ENCODE measurements at regions not wholly inside any gene's neighbourhood (a gene's known extent, or its start where the extent isn't known, plus 50 kb on each side); places are given as distances from the start of the nearest gene placed in this dataset.

DNA sequence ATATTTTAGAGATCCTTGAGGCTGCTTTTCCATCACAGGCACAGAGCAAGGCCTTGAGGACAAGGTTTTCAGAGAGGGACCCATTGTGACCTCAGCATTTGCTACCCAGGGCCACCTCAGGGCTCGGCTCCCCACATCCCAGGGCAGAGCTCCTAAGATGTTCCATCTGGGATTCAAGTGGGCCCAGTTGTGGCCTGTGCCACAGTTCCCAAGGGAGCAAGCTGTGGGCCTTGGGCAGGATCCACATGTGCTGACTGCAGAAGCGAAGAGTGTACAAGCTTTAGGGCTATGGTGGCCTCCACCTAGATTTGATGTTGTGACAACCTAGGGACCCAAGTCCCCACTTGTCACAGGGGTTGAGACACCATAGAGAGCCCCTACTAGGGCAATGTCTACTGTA lies 608.1 kb downstream of the HACE1 start:
- H3K4me3 ChIP-seq: no peak overlapping the region
- WGBS, 2 donors (ENCODE audit: low coverage in 1 of 2): 100% methylated on average over 2 of the region's 2 CpGs; no CpG with 5 or more reads in 1 of the 2 donors
- H3K27me3 ChIP-seq: no peaks in the 10 kb centered on the region
- intact Hi-C loops (cut with DNase I; ENCODE audit: low total_unique reads) (no loop called here), in situ Hi-C loops (cut with MboI; ENCODE audit: low pct_ligation_motif_present in 1 of 4, low pct_unique_long_range_greater_than_20kb in 1 of 4, low sequenced_read_pairs in 3 of 4) (no loop called here)
- no peak for DNase-seq
- H3K36me3 ChIP-seq: no peaks in the 10 kb centered on the region
- no peak overlapping the region for H3K27ac ChIP-seq
- no peaks in the 10 kb centered on the region for H3K9me3 ChIP-seq
- TF ChIP-seq, protein P1, sequence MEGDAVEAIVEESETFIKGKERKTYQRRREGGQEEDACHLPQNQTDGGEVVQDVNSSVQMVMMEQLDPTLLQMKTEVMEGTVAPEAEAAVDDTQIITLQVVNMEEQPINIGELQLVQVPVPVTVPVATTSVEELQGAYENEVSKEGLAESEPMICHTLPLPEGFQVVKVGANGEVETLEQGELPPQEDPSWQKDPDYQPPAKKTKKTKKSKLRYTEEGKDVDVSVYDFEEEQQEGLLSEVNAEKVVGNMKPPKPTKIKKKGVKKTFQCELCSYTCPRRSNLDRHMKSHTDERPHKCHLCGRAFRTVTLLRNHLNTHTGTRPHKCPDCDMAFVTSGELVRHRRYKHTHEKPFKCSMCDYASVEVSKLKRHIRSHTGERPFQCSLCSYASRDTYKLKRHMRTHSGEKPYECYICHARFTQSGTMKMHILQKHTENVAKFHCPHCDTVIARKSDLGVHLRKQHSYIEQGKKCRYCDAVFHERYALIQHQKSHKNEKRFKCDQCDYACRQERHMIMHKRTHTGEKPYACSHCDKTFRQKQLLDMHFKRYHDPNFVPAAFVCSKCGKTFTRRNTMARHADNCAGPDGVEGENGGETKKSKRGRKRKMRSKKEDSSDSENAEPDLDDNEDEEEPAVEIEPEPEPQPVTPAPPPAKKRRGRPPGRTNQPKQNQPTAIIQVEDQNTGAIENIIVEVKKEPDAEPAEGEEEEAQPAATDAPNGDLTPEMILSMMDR (IDR thresholded peaks at IDR 0.05): no peak
- TF ChIP-seq POLR2A (IDR thresholded peaks at IDR 0.05): no peak
- TF ChIP-seq POLR2AphosphoS5 (IDR thresholded peaks at IDR 0.05): no peak
- TF ChIP-seq EP300 (IDR thresholded peaks at IDR 0.05; ENCODE audit: low read depth): no peak
- H3K4me1 ChIP-seq: no peaks in the 10 kb centered on the region

DNA sequence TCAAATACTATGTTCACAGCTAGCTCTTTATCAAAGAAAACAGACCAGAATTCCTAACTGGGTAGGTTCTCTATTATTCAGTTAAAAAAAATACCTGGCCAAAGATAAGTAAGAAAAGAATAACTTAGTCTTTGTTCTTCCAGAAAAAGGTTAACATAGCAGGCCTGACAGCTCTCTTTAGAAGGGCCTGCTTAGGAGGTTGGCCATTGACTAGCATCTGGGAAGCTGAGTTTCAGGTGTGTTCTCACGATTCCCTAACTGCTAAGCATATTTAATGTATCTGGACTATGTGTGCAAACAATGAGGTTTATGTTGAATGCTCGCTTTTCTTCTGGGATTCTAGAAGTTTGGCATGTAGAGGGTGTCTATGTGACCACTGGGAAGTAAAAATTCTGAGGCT lies 618.9 kb downstream of the HACE1 start:
- 50 to 51% methylated on average over 2 of the region's 2 CpGs for WGBS, 2 donors (ENCODE audit: low coverage in 1 of 2)
- in situ Hi-C loops (cut with MboI; ENCODE audit: low pct_ligation_motif_present in 1 of 4, low pct_unique_long_range_greater_than_20kb in 1 of 4, low sequenced_read_pairs in 3 of 4): no loop called here
- no peak for DNase-seq

DNA sequence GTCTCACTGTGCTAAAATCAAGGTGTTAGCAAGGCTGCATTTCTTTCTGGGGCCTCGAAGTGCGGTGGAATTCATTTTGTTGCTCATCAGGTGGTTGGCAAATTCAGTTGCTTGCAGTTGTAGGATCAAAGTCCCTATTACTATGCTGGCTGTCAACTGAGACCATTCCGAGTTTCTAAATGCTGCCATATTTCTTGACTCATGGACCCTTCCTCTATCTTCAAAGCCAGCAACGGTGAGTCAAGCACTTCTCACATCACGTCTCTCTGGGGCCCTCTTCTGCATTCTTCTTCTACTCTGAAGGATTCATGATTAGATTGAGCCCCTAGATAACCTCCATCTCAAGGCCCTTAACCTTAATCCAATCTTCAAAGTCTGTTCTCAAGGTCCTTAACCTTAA lies 619.7 kb downstream of the HACE1 start:
- Histone ChIP-seq H3K4me1 (no peaks in the 10 kb centered on the region), H3K27ac (no peak overlapping the region), H3K36me3 (no peaks in the 10 kb centered on the region), H3K4me3 (no peak overlapping the region), H3K27me3 (no peaks in the 10 kb centered on the region), H3K9me3 (no peaks in the 10 kb centered on the region)
- in situ Hi-C loops (cut with MboI; ENCODE audit: low pct_ligation_motif_present in 1 of 4, low pct_unique_long_range_greater_than_20kb in 1 of 4, low sequenced_read_pairs in 3 of 4): no loop called here
- 70 to 72% methylated on average over 3 to 5 of the region's 5 CpGs for WGBS, 2 donors (ENCODE audit: low coverage in 1 of 2)
- no peak for TF ChIP-seq POLR2AphosphoS5 (IDR thresholded peaks at IDR 0.05)
- TF ChIP-seq, protein P1 (IDR thresholded peaks at IDR 0.05): no peak
- no peak for TF ChIP-seq EP300 (IDR thresholded peaks at IDR 0.05; ENCODE audit: low read depth)
- TF ChIP-seq POLR2A (IDR thresholded peaks at IDR 0.05): no peak
- no peak for DNase-seq
- intact Hi-C loops (cut with DNase I; ENCODE audit: low total_unique reads): no loop called here

More for the DNA sequence above, 618.9 kb downstream of the HACE1 start:
- Histone ChIP-seq H3K36me3 (no peaks in the 10 kb centered on the region), H3K4me1 (no peaks in the 10 kb centered on the region), H3K27ac (no peak overlapping the region), H3K4me3 (no peak overlapping the region), H3K27me3 (no peaks in the 10 kb centered on the region), H3K9me3 (no peaks in the 10 kb centered on the region)
- intact Hi-C loops (cut with DNase I; ENCODE audit: low total_unique reads): no loop called here
- TF ChIP-seq, protein P1 (IDR thresholded peaks at IDR 0.05): no peak
- TF ChIP-seq POLR2AphosphoS5 (IDR thresholded peaks at IDR 0.05): no peak
- no peak for TF ChIP-seq POLR2A (IDR thresholded peaks at IDR 0.05)
- TF ChIP-seq EP300 (IDR thresholded peaks at IDR 0.05; ENCODE audit: low read depth): no peak

DNA sequence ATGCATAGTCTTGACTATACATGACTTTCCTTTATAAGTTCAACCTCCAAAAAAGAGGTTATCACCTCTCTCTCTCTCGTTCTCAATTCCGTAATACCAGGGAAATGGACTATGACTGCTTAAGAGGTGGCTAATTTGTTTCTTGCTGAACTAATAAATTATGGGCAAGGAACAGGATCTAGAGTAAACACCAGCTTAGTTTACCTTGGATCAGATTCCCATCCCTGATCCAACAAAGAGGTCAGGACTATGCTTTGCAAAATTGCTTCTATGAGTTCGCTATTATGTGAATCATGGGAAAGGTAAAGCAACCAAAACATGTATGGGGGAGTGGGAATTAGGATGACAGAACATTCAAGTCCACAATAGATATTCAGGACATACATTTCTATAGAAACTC lies 630.7 kb downstream of the HACE1 start:
- no peaks in the 10 kb centered on the region for H3K4me1 ChIP-seq
- in situ Hi-C loops (cut with MboI; ENCODE audit: low pct_ligation_motif_present in 1 of 4, low pct_unique_long_range_greater_than_20kb in 1 of 4, low sequenced_read_pairs in 3 of 4) (no loop called here), intact Hi-C loops (cut with DNase I; ENCODE audit: low total_unique reads) (no loop called here)
- no peak for TF ChIP-seq POLR2AphosphoS5 (IDR thresholded peaks at IDR 0.05)
- H3K27me3 ChIP-seq: no peaks in the 10 kb centered on the region
- H3K36me3 ChIP-seq: no peaks in the 10 kb centered on the region
- WGBS, 2 donors (ENCODE audit: low coverage in 1 of 2): 25 to 72% methylated on average over 1 to 3 of the region's 3 CpGs
- DNase-seq: no peak
- H3K4me3 ChIP-seq: no peak overlapping the region
- no peak overlapping the region for H3K27ac ChIP-seq
- H3K9me3 ChIP-seq: no peaks in the 10 kb centered on the region

DNA sequence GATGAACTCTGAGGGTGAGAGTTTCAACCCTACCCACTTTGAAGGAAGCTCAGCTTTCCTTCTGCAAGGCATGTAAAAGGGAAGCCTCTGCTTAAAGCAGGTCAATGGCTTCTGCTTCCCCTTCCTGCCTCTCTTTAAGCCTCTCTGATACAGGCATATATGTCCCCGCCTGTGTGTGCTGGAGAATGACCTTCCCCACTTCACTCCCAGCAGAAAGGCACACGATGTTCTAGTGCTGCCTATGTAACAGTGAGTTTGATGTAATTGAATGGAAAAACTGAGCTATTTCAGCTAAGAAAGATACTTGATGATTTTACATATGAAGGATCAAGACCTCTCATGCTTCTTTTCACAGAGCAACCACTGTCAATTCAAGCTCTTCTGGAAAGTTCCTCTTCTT lies 632.2 kb downstream of the HACE1 start:
- Histone ChIP-seq H3K36me3 (no peaks in the 10 kb centered on the region), H3K4me3 (no peak overlapping the region), H3K27me3 (no peaks in the 10 kb centered on the region), H3K27ac (no peak overlapping the region), H3K4me1 (no peaks in the 10 kb centered on the region), H3K9me3 (no peaks in the 10 kb centered on the region)
- DNase-seq: no peak
- 48% methylated on average over 2 of the region's 2 CpGs; no CpG with 5 or more reads in 1 of the 2 donors for WGBS, 2 donors (ENCODE audit: low coverage in 1 of 2)
- in situ Hi-C loops (cut with MboI; ENCODE audit: low pct_ligation_motif_present in 1 of 4, low pct_unique_long_range_greater_than_20kb in 1 of 4, low sequenced_read_pairs in 3 of 4) (no loop called here), intact Hi-C loops (cut with DNase I; ENCODE audit: low total_unique reads) (no loop called here)
- TF ChIP-seq EP300 (IDR thresholded peaks at IDR 0.05; ENCODE audit: low read depth) (no peak), POLR2AphosphoS5 (IDR thresholded peaks at IDR 0.05) (no peak), POLR2A (IDR thresholded peaks at IDR 0.05) (no peak)
